Upper lobe of left lung (tissue), 4 donors: ENCODE measurements at regions not wholly inside any gene's neighbourhood (a gene's known extent, or its start where the extent isn't known, plus 50 kb on each side); places are given as distances from the start of the nearest gene placed in this dataset.

Source experiments
- CTCF ChIP-seq, 6 experiments: fragments of 450-650 bp in 4 of 6; fragments of 200-600 bp in 2 of 6; sonication (generic) in 2 of 6; IDR thresholded peaks; one replicate each; pipeline ENCODE4 v1.5.1; 2016 to 2019; ENCODE audit warnings: antibody characterized with exemption in 6 of 6
- POLR2A ChIP-seq, 4 donors: fragments of 450-650 bp; IDR thresholded peaks; one replicate each; pipeline ENCODE4 v1.5.1; 2016 to 2017; ENCODE audit warnings: antibody characterized with exemption in 4 of 4, mild to moderate bottlenecking in 2 of 4

GRCh38 chr12:92476844-92477243, 225.9 kb upstream of the PLEKHG7 start:
- TF ChIP-seq CTCF (IDR thresholded peaks at IDR 0.05) (no peak), POLR2A (IDR thresholded peaks at IDR 0.05) (no peak)
